ENCODE measurements at regions not wholly inside any gene's neighbourhood (a gene's known extent, or its start where the extent isn't known, plus 50 kb on each side); places are given as distances from the start of the nearest gene placed in this dataset.

DNA sequence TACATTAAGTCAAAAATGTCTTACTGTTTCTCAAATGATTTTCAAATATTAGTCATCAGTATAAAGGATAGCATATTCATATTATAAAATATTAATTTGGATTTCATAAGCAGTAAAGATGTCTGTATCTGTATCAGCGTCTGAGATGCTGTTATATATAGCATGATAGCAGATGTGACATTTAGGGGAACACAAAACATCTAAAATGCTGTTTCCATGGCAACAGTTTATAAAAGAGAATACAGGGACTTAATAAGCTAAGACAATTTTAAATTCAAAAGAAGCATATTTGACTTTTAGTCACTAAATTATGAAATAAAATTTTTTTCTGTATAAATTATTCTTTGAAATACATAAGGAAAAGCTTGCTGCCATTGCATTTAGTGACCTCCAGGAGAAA is 432.2 kb downstream of the PDGFC start:
- H3K36me3 ChIP-seq (ENCODE audit: control insufficient read depth in 2 of 2, insufficient read depth in 2 of 2, low read length in 1 of 2): no peaks in the 10 kb centered on the region
- H3K27me3 ChIP-seq (ENCODE audit: control insufficient read depth in 1 of 2, insufficient read depth in 2 of 2, low read length in 2 of 2): no peaks in the 10 kb centered on the region
- no peaks in the 10 kb centered on the region for H3K9me3 ChIP-seq (ENCODE audit: control insufficient read depth in 2 of 2, insufficient read depth in 1 of 2, low read depth in 1 of 2, low read length in 1 of 2)
- H3K27ac ChIP-seq (ENCODE audit: low read depth in 2 of 2, low read length in 1 of 2): no peak overlapping the region
- no peaks in the 10 kb centered on the region for H3K4me1 ChIP-seq (ENCODE audit: control insufficient read depth in 2 of 2, insufficient read depth in 2 of 2, low read length in 1 of 2)
- no peak overlapping the region for H3K4me3 ChIP-seq (ENCODE audit: low read depth in 1 of 2, low read length in 2 of 2)
- WGBS, 2 donors: 80 to 88% methylated on average over 1 of the region's 1 CpG

DNA sequence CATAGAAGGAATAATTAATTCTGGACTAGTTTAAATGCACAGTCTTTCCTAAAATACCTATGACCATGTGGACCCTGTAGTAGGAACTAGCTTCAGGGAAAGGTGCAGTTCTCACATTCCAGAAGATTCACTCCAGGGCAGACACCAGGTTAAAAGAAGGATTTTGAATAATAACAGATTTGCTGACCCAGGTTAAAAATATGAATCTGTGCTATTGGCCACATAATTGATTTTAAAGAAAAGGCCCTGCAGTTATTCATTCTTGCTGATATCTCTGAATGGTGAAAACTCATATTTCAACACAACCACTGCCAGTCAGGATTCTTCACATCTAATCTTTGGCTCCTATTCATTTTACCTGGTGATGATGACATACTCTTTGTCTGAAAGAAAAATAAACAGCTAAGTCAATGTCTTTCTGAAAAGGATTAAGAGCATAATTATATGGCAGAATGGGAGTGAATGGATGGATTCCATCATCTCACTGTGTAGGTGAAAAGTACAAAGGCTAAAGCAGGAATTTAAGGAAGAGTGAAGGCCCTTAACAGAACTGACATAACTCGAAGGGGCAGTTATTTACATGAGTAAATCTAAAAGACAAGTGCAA is 432.8 kb downstream of the PDGFC start:
- Histone ChIP-seq H3K27ac (ENCODE audit: low read depth in 2 of 2, low read length in 1 of 2) (no peak overlapping the region), H3K4me1 (ENCODE audit: control insufficient read depth in 2 of 2, insufficient read depth in 2 of 2, low read length in 1 of 2) (no peaks in the 10 kb centered on the region), H3K4me3 (ENCODE audit: low read depth in 1 of 2, low read length in 2 of 2) (no peak overlapping the region), H3K36me3 (ENCODE audit: control insufficient read depth in 2 of 2, insufficient read depth in 2 of 2, low read length in 1 of 2) (no peaks in the 10 kb centered on the region), H3K27me3 (ENCODE audit: control insufficient read depth in 1 of 2, insufficient read depth in 2 of 2, low read length in 2 of 2) (no peaks in the 10 kb centered on the region), H3K9me3 (ENCODE audit: control insufficient read depth in 2 of 2, insufficient read depth in 1 of 2, low read depth in 1 of 2, low read length in 1 of 2) (no peaks in the 10 kb centered on the region)
- 32% methylated on average over 1 of the region's 1 CpG for WGBS, 2 donors

DNA sequence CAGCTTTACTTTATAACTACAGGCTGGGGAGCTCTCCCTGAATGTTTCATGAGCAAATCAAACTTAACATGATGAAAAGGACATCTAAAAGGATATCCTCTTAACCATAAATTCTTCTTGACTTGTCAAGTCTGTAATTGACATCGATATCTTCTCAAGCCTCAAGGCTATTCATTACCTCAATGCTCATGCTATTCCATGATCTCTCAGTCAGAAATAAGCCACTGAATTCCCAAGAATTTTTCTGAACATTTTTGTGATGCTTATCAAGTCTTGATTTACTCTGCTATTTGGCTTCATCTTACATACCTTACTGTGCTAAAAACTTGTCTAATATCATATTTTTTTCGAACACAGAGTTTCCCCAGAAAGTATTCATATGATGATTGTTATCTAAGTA is 433.4 kb downstream of the PDGFC start:
- H3K27me3 ChIP-seq (ENCODE audit: control insufficient read depth in 1 of 2, insufficient read depth in 2 of 2, low read length in 2 of 2): no peaks in the 10 kb centered on the region
- no peaks in the 10 kb centered on the region for H3K9me3 ChIP-seq (ENCODE audit: control insufficient read depth in 2 of 2, insufficient read depth in 1 of 2, low read depth in 1 of 2, low read length in 1 of 2)
- H3K36me3 ChIP-seq (ENCODE audit: control insufficient read depth in 2 of 2, insufficient read depth in 2 of 2, low read length in 1 of 2): no peaks in the 10 kb centered on the region
- H3K4me1 ChIP-seq (ENCODE audit: control insufficient read depth in 2 of 2, insufficient read depth in 2 of 2, low read length in 1 of 2): no peaks in the 10 kb centered on the region
- 54 to 59% methylated on average over 2 of the region's 2 CpGs for WGBS, 2 donors
- H3K27ac ChIP-seq (ENCODE audit: low read depth in 2 of 2, low read length in 1 of 2): no peak overlapping the region
- H3K4me3 ChIP-seq (ENCODE audit: low read depth in 1 of 2, low read length in 2 of 2): no peak overlapping the region

DNA sequence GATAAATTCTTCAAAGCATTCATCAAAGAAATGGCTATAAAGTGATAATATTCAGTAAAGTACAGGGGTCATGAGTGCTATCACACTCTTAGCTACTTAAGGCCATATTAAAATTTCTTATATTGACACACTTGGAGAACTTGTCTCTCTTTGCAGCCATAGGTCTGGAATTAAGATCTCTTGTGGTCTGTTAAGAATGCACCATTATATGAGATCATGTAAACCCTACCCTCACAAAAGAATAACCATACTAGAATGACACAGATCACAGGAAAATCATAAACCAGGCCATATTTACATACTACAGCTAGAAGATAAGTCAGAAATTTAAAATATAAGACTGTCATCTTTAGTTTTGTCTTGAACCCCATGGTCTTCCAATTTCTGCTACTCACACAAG is 434.3 kb downstream of the PDGFC start:
- Histone ChIP-seq H3K9me3 (ENCODE audit: control insufficient read depth in 2 of 2, insufficient read depth in 1 of 2, low read depth in 1 of 2, low read length in 1 of 2) (no peaks in the 10 kb centered on the region), H3K27me3 (ENCODE audit: control insufficient read depth in 1 of 2, insufficient read depth in 2 of 2, low read length in 2 of 2) (no peaks in the 10 kb centered on the region), H3K4me3 (ENCODE audit: low read depth in 1 of 2, low read length in 2 of 2) (no peak overlapping the region), H3K36me3 (ENCODE audit: control insufficient read depth in 2 of 2, insufficient read depth in 2 of 2, low read length in 1 of 2) (no peaks in the 10 kb centered on the region), H3K4me1 (ENCODE audit: control insufficient read depth in 2 of 2, insufficient read depth in 2 of 2, low read length in 1 of 2) (no peaks in the 10 kb centered on the region), H3K27ac (ENCODE audit: low read depth in 2 of 2, low read length in 1 of 2) (no peak overlapping the region)

DNA sequence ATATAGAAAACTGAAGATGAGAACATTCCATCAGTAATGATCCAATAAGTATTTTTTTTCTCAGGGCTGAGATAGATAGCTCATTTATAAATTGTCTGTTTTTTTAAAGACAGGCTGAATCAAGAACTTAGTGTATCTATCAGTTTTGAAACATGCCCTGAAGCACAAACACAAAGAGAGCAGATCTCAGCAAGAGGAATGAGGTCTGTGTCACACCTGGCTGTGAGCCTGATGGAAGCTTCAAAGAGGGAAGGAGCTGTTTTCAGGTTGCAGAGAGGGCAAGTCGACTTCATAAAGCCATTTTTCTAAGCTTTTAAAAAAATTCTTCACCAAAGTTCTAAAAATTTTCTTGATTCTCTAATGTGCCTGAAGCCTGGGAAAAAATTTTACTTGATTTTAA is 434.9 kb downstream of the PDGFC start:
- H3K4me1 ChIP-seq (ENCODE audit: control insufficient read depth in 2 of 2, insufficient read depth in 2 of 2, low read length in 1 of 2): no peaks in the 10 kb centered on the region
- H3K27me3 ChIP-seq (ENCODE audit: control insufficient read depth in 1 of 2, insufficient read depth in 2 of 2, low read length in 2 of 2): no peaks in the 10 kb centered on the region
- no peaks in the 10 kb centered on the region for H3K36me3 ChIP-seq (ENCODE audit: control insufficient read depth in 2 of 2, insufficient read depth in 2 of 2, low read length in 1 of 2)
- H3K27ac ChIP-seq (ENCODE audit: low read depth in 2 of 2, low read length in 1 of 2): no peak overlapping the region
- no peak overlapping the region for H3K4me3 ChIP-seq (ENCODE audit: low read depth in 1 of 2, low read length in 2 of 2)
- H3K9me3 ChIP-seq (ENCODE audit: control insufficient read depth in 2 of 2, insufficient read depth in 1 of 2, low read depth in 1 of 2, low read length in 1 of 2): no peaks in the 10 kb centered on the region
- WGBS, 2 donors: 28 to 33% methylated on average over 1 of the region's 1 CpG

DNA sequence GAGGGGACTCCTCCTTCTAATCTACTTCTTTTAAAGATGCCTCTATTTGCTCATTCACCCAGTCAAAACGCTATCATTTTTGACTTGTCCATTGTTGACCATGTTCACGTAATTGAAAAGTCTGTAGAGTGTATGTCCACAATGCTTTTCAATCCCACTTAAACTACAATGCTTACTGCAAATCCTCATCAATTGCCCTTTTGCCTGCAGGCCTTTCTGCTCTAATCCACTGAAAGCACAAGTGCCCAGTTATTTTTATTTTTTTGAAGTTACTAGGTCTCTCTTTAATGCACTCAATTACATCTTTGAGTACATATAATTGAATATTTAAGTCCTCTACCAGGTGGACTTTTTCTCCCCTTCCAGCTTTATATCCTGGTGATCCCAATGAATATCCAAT is 437.4 kb downstream of the PDGFC start:
- Histone ChIP-seq H3K4me1 (ENCODE audit: control insufficient read depth in 2 of 2, insufficient read depth in 2 of 2, low read length in 1 of 2) (no peaks in the 10 kb centered on the region), H3K27me3 (ENCODE audit: control insufficient read depth in 1 of 2, insufficient read depth in 2 of 2, low read length in 2 of 2) (no peaks in the 10 kb centered on the region), H3K36me3 (ENCODE audit: control insufficient read depth in 2 of 2, insufficient read depth in 2 of 2, low read length in 1 of 2) (no peaks in the 10 kb centered on the region), H3K27ac (ENCODE audit: low read depth in 2 of 2, low read length in 1 of 2) (no peak overlapping the region), H3K4me3 (ENCODE audit: low read depth in 1 of 2, low read length in 2 of 2) (no peak overlapping the region), H3K9me3 (ENCODE audit: control insufficient read depth in 2 of 2, insufficient read depth in 1 of 2, low read depth in 1 of 2, low read length in 1 of 2) (no peaks in the 10 kb centered on the region)
- 84 to 88% methylated on average over 2 of the region's 2 CpGs for WGBS, 2 donors

DNA sequence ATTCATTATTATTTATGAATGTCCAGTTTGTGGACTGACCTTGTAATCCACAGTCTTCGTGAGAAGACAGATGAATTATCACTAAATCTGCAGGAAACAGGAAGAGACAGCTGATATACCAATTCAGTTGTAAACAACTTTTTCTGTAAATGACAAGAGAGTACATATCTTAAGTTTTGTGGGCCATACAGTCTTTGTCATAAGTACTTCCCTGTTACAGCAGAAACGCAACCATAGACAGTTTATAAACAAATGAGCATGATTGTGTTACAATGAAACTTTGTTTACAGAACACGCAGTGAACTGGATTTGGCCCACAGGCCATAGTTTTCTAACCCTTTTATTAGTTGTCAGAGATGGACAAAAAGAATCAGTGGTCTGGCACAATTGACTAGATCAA is 443.4 kb downstream of the PDGFC start:
- Histone ChIP-seq H3K27me3 (ENCODE audit: control insufficient read depth in 1 of 2, insufficient read depth in 2 of 2, low read length in 2 of 2) (no peaks in the 10 kb centered on the region), H3K4me1 (ENCODE audit: control insufficient read depth in 2 of 2, insufficient read depth in 2 of 2, low read length in 1 of 2) (no peaks in the 10 kb centered on the region), H3K4me3 (ENCODE audit: low read depth in 1 of 2, low read length in 2 of 2) (no peak overlapping the region), H3K9me3 (ENCODE audit: control insufficient read depth in 2 of 2, insufficient read depth in 1 of 2, low read depth in 1 of 2, low read length in 1 of 2) (no peaks in the 10 kb centered on the region), H3K36me3 (ENCODE audit: control insufficient read depth in 2 of 2, insufficient read depth in 2 of 2, low read length in 1 of 2) (no peaks in the 10 kb centered on the region), H3K27ac (ENCODE audit: low read depth in 2 of 2, low read length in 1 of 2) (no peak overlapping the region)
- WGBS, 2 donors: 39 to 54% methylated on average over 3 of the region's 3 CpGs

DNA sequence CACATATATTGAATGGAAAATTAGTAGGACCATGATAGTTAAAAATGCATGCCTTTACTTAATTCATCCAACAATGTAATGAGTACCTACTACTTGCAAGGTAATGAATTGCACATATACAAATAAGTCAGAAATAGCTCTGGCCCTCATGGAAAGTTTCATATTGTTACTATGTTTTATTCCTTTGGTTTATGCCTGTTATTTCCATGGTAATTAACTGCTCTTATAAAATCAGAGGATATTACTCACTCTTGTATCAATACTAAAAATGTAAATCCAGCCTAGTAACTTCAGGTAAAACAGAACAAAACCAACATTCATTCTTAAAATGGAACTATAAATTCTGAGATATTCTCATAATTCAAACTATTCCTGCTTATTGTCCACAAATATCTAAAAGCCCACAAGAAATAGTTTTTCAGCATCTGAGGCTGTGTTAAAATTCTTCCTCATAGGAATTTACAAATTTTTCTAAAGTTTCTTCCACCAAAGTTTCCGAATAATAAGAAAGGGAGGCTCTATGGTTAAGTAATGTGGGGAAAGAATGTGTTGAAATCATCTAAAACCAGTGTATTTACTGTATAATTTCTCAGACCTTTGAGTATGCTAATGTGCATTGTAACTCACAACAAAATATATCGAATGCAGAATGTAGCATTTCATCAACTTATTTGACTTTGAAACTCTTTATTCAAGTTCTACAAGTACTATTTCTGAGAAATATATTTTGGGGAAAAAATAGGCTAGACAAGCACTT is 444.2 kb downstream of the PDGFC start:
- H3K9me3 ChIP-seq (ENCODE audit: control insufficient read depth in 2 of 2, insufficient read depth in 1 of 2, low read depth in 1 of 2, low read length in 1 of 2): no peaks in the 10 kb centered on the region
- H3K27ac ChIP-seq (ENCODE audit: low read depth in 2 of 2, low read length in 1 of 2): no peak overlapping the region
- H3K4me3 ChIP-seq (ENCODE audit: low read depth in 1 of 2, low read length in 2 of 2): no peak overlapping the region
- H3K36me3 ChIP-seq (ENCODE audit: control insufficient read depth in 2 of 2, insufficient read depth in 2 of 2, low read length in 1 of 2): no peaks in the 10 kb centered on the region
- no peaks in the 10 kb centered on the region for H3K27me3 ChIP-seq (ENCODE audit: control insufficient read depth in 1 of 2, insufficient read depth in 2 of 2, low read length in 2 of 2)
- 87 to 91% methylated on average over 2 of the region's 2 CpGs for WGBS, 2 donors
- no peaks in the 10 kb centered on the region for H3K4me1 ChIP-seq (ENCODE audit: control insufficient read depth in 2 of 2, insufficient read depth in 2 of 2, low read length in 1 of 2)

DNA sequence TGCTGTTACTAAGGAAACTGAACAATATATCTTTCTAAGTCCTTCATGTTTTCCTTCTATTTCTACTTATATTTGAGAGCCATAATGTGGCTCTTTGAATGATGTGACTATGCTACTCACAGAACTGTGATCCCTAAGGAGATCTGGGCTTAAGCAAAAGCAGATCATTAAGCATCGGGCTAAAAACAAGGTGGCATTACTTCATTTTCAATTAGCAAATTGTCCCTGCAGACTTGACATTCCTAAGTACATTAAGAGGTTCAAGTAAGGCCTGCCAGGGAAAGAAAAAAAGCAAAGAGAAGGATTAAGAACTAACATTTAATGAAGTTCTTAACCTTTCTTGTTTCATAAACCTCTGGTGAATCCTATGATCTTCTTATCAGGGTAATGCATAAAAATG is 447.6 kb downstream of the PDGFC start:
- 88 to 91% methylated on average over 1 of the region's 1 CpG for WGBS, 2 donors
- Histone ChIP-seq H3K27ac (ENCODE audit: low read depth in 2 of 2, low read length in 1 of 2) (no peak overlapping the region), H3K27me3 (ENCODE audit: control insufficient read depth in 1 of 2, insufficient read depth in 2 of 2, low read length in 2 of 2) (no peaks in the 10 kb centered on the region), H3K4me1 (ENCODE audit: control insufficient read depth in 2 of 2, insufficient read depth in 2 of 2, low read length in 1 of 2) (no peaks in the 10 kb centered on the region), H3K4me3 (ENCODE audit: low read depth in 1 of 2, low read length in 2 of 2) (no peak overlapping the region), H3K36me3 (ENCODE audit: control insufficient read depth in 2 of 2, insufficient read depth in 2 of 2, low read length in 1 of 2) (no peaks in the 10 kb centered on the region), H3K9me3 (ENCODE audit: control insufficient read depth in 2 of 2, insufficient read depth in 1 of 2, low read depth in 1 of 2, low read length in 1 of 2) (no peaks in the 10 kb centered on the region)

DNA sequence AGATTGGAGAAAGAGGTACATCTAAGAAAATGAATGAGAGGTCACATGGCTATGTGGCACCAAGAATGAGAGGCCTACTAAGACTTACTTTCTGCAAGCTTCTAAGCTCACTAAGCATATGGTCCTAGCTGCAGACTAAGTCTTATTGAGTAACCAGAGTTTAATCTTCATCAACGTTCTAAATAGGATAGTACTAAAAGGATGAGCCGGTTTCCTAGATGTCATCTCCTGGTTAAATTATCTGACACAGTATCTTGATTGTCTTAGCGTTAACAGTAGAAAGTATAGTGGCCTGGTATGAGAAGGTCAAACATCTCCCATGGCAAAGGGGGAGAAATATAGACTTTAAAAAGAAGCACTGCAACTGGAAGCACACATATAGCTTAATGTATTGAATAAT is 448.1 kb downstream of the PDGFC start:
- 90 to 94% methylated on average over 3 of the region's 3 CpGs for WGBS, 2 donors
- no peak overlapping the region for H3K27ac ChIP-seq (ENCODE audit: low read depth in 2 of 2, low read length in 1 of 2)

More for the DNA sequence above, 448.1 kb downstream of the PDGFC start:
- H3K9me3 ChIP-seq (ENCODE audit: control insufficient read depth in 2 of 2, insufficient read depth in 1 of 2, low read depth in 1 of 2, low read length in 1 of 2): no peaks in the 10 kb centered on the region
- no peaks in the 10 kb centered on the region for H3K27me3 ChIP-seq (ENCODE audit: control insufficient read depth in 1 of 2, insufficient read depth in 2 of 2, low read length in 2 of 2)
- H3K36me3 ChIP-seq (ENCODE audit: control insufficient read depth in 2 of 2, insufficient read depth in 2 of 2, low read length in 1 of 2): no peaks in the 10 kb centered on the region
- no peak overlapping the region for H3K4me3 ChIP-seq (ENCODE audit: low read depth in 1 of 2, low read length in 2 of 2)
- H3K4me1 ChIP-seq (ENCODE audit: control insufficient read depth in 2 of 2, insufficient read depth in 2 of 2, low read length in 1 of 2): no peaks in the 10 kb centered on the region
